ENCODE measurements at regions not wholly inside any gene's neighbourhood (a gene's known extent, or its start where the extent isn't known, plus 50 kb on each side); places are given as distances from the start of the nearest gene placed in this dataset.

DNA sequence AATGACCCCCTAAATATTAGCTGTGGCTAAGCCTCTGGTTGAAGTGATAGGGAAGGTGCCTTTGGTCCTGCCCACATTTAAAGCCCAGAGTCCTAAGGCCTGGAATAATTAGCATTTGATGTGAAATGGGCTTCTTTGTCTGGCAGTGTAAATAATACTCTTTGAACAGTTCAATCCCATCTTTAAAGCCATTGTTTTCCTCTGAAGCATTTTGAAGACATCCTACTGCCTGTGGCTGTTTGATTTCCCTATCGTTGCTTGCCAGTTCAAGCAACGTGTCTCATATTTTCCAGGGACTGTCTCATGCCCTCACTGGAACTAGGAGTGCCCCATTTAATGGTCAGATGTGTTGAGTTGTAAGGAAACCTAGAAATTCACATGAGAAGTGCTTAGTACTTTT is 89.3 kb upstream of the BTN3A2 start:
- TF ChIP-seq POLR2A (IDR thresholded peaks at IDR 0.05): no peak
- TF ChIP-seq, protein P1, sequence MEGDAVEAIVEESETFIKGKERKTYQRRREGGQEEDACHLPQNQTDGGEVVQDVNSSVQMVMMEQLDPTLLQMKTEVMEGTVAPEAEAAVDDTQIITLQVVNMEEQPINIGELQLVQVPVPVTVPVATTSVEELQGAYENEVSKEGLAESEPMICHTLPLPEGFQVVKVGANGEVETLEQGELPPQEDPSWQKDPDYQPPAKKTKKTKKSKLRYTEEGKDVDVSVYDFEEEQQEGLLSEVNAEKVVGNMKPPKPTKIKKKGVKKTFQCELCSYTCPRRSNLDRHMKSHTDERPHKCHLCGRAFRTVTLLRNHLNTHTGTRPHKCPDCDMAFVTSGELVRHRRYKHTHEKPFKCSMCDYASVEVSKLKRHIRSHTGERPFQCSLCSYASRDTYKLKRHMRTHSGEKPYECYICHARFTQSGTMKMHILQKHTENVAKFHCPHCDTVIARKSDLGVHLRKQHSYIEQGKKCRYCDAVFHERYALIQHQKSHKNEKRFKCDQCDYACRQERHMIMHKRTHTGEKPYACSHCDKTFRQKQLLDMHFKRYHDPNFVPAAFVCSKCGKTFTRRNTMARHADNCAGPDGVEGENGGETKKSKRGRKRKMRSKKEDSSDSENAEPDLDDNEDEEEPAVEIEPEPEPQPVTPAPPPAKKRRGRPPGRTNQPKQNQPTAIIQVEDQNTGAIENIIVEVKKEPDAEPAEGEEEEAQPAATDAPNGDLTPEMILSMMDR (IDR thresholded peaks at IDR 0.05): no peak
